Fibroblast of mammary gland (primary cell): ENCODE measurements at regions not wholly inside any gene's neighbourhood (a gene's known extent, or its start where the extent isn't known, plus 50 kb on each side); places are given as distances from the start of the nearest gene placed in this dataset.
A peak's percentile ranks its signal among the peaks of the same experiment; 100 is the strongest.
"Not testable (repeated sequence)": the region's sequence is repeated elsewhere in the genome, so short reads cannot be mapped to it uniquely, and the experiment has no call there.

Source experiments
- DNase-seq: peaks from one replicate; pipeline ENCODE4 v3.0.0-alpha.2; 2010; ENCODE audit warnings: low read depth
- H3K4me3 ChIP-seq: 2 replicates; pipeline ENCODE4 v1.5.1; 2011; ENCODE audit warnings: low read depth, mild to moderate bottlenecking, low read length, moderate library complexity; ENCODE audit not compliant: control insufficient read depth
- CTCF ChIP-seq: conservative IDR thresholded peaks from 2 replicates; pipeline ENCODE4 v1.5.1; 2011; ENCODE audit warnings: low read depth, low read length, inconsistent platforms; ENCODE audit not compliant: control insufficient read depth, insufficient read depth

GRCh38 chr13:50424993-50425392 is 409.7 kb downstream of the KCNRG start:
- TF ChIP-seq CTCF, result no peak
- DNase-seq, result no peak
- no peak overlapping the region for H3K4me3 ChIP-seq

DNA sequence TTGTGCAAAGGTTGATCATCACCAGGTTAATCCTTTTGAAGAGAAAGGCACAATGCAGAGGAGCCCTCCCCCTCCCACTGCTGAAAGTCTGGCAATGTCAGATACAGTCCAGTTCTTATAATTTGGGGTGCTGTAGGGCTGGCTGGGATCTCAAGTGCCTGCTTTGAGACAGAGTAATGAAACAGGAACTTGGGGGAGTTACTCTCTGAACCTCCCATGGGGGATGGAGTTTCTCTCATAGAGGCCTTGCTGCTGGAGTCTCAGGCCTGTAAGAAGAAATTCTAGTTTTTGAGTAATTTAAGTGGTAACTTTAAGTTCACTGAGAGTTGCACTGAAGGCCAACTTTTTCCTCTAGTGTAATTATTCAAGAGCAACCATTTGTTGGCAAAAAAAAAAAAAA is 410.5 kb downstream of the KCNRG start:
- no peak for DNase-seq
- no peak for TF ChIP-seq CTCF
- no peak overlapping the region for H3K4me3 ChIP-seq

DNA sequence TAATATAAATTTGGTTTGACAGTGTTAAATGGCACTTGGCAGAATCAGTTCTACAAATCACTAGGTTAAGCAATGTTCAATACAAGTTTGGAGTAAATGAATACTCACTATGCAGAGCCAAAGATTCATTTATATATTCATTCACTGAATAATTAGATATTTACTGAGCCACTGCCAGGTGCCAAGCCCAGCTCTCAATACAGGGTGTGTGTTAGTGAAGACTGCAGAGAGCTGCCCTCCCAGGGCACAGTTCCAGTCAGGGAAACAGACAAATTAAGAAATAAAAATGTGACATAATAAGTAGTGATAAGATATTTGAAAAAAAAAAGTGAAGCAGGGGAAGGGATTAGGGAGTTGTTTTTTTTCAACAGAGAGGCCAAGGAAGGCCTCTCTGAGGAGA is 411.7 kb downstream of the KCNRG start:
- no peak for TF ChIP-seq CTCF
- H3K4me3 ChIP-seq, result no peak overlapping the region
- no peak for DNase-seq

GRCh38 chr13:50427511-50427910 is 412.3 kb downstream of the KCNRG start:
- not testable (repeated sequence) for DNase-seq, H3K4me3 ChIP-seq

GRCh38 chr13:50428183-50428877 is 413.1 kb downstream of the KCNRG start:
- H3K4me3 ChIP-seq, result no peak overlapping the region
- no peak for TF ChIP-seq CTCF
- DNase-seq, result no peak

GRCh38 chr13:50435011-50435410 is 408.5 kb downstream of the DLEU7 start:
- no peak for DNase-seq
- H3K4me3 ChIP-seq, result no peak overlapping the region
- no peak for TF ChIP-seq CTCF

DNA sequence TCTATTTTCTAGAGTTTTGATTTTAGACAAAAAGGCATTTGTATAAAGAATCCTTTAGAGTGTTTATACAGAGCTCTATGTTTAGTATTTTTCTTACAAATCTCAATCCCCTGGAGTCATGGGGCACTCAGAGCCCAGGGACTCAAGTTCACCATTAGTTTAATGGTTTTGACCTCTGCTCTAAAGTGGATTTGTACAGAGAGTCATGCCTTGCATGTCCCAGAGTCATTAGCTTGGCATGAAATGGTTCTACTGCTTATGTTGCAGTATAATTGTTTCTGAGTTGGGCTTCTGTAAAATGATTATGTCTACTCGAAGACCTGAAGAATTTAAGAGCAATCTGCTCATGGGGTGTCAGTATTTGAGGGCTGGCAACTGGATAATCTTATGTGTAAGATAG is 406.2 kb downstream of the DLEU7 start:
- peak; percentile 31 for DNase-seq
- no peak overlapping the region for H3K4me3 ChIP-seq
- TF ChIP-seq CTCF, result no peak
